WTC11 (cell line): ENCODE measurements at regions not wholly inside any gene's neighbourhood (a gene's known extent, or its start where the extent isn't known, plus 50 kb on each side); places are given as distances from the start of the nearest gene placed in this dataset.

Experiments used
- ATAC-seq: fragments of 200-7000 bp; cut with Tn5 transposase; 2 replicates; pipeline ENCODE4 v1.10.0; 2021; ENCODE audit warnings: mild to moderate bottlenecking, moderate library complexity
- CTCF ChIA-PET: fragments of 300-600 bp; sonication (Branson Sonifier 250); formaldehyde crosslinking; loops from one replicate; lab custom pipeline; 2021; ENCODE audit warnings: antibody characterized with exemption; lab: Charles Lee
- POLR2A ChIA-PET: fragments of 350-600 bp; sonication (Branson Sonifier 250); formaldehyde crosslinking; loops from one replicate; lab custom pipeline; 2021; ENCODE audit warnings: antibody characterized with exemption; lab: Charles Lee
- DNase-seq: peaks from one replicate; pipeline ENCODE4 v3.0.0; 2021; ENCODE audit warnings: low spot score
- H3K27ac Mint-ChIP-seq: 2 replicates; pipeline ENCODE4 v1.8.0; 2021; ENCODE audit warnings: mixed read lengths
- H3K27me3 Mint-ChIP-seq: 2 replicates; pipeline ENCODE4 v1.8.0; 2021; ENCODE audit warnings: low read depth, mild to moderate bottlenecking, moderate library complexity, mixed read lengths
- H3K36me3 Mint-ChIP-seq: 2 replicates; pipeline ENCODE4 v1.8.0; 2021; ENCODE audit warnings: mixed read lengths
- H3K4me1 Mint-ChIP-seq: 2 replicates; pipeline ENCODE4 v1.8.0; 2022; ENCODE audit warnings: mixed read lengths
- H3K4me3 Mint-ChIP-seq: 2 replicates; pipeline ENCODE4 v1.8.0; 2021; ENCODE audit warnings: mild to moderate bottlenecking, moderate library complexity, mixed read lengths
- H3K9me3 Mint-ChIP-seq: 2 replicates; pipeline ENCODE4 v1.8.0; 2021; ENCODE audit warnings: mixed read lengths
- AFF4 ChIP-seq: sonication (generic); formaldehyde crosslinking; IDR thresholded peaks from 2 replicates; pipeline ENCODE4 v1.8.1; 2023; ENCODE audit warnings: mild to moderate bottlenecking, missing genetic modification reagents, borderline replicate concordance
- CREB1 ChIP-seq: sonication (generic); formaldehyde crosslinking; IDR thresholded peaks from 2 replicates; pipeline ENCODE4 v1.8.0; 2023; ENCODE audit warnings: mild to moderate bottlenecking, missing genetic modification reagents
- CREM ChIP-seq: sonication (generic); formaldehyde crosslinking; IDR thresholded peaks from 2 replicates; pipeline ENCODE4 v1.8.1; 2022; ENCODE audit warnings: mild to moderate bottlenecking, missing genetic modification reagents, moderate library complexity
- ERG ChIP-seq: fragments of 250-450 bp; sonication (Bioruptor Pico); IDR thresholded peaks from 2 replicates; pipeline ENCODE4 v1.8.0; 2021; ENCODE audit warnings: mild to moderate bottlenecking
- ETV6 ChIP-seq: sonication (generic); formaldehyde crosslinking; IDR thresholded peaks from 2 replicates; pipeline ENCODE4 v1.8.1; 2022; ENCODE audit warnings: mild to moderate bottlenecking, missing genetic modification reagents
- GABPB1 ChIP-seq: sonication (generic); formaldehyde crosslinking; IDR thresholded peaks from 2 replicates; pipeline ENCODE4 v1.8.1; 2023; ENCODE audit warnings: mild to moderate bottlenecking, missing genetic modification reagents
- JAZF1 ChIP-seq: fragments of 250-450 bp; sonication (Bioruptor Pico); IDR thresholded peaks from 2 replicates; pipeline ENCODE4 v1.9.0; 2021; ENCODE audit warnings: moderate library complexity, mild to moderate bottlenecking, inconsistent platforms
- NFYB ChIP-seq: sonication (generic); formaldehyde crosslinking; conservative IDR thresholded peaks from 2 replicates; pipeline ENCODE4 v1.8.0; 2022; ENCODE audit warnings: low read depth, missing genetic modification reagents
- NR3C1 ChIP-seq: sonication (generic); formaldehyde crosslinking; conservative IDR thresholded peaks from 2 replicates; pipeline ENCODE4 v1.8.1; 2023; ENCODE audit warnings: low read depth, mild to moderate bottlenecking, missing genetic modification reagents
- PREB ChIP-seq: sonication (generic); formaldehyde crosslinking; IDR thresholded peaks from 2 replicates; pipeline ENCODE4 v1.8.1; 2022; ENCODE audit warnings: mild to moderate bottlenecking, missing genetic modification reagents, moderate library complexity, borderline replicate concordance
- SOX15 ChIP-seq: fragments of 250-450 bp; sonication (Bioruptor Pico); IDR thresholded peaks from 2 replicates; pipeline ENCODE4 v1.9.0; 2021; ENCODE audit warnings: mild to moderate bottlenecking
- STAT6 ChIP-seq: sonication (generic); formaldehyde crosslinking; conservative IDR thresholded peaks from 2 replicates; pipeline ENCODE4 v1.8.1; 2023; ENCODE audit warnings: mild to moderate bottlenecking, low read depth, missing genetic modification reagents, moderate library complexity
- TEAD1 ChIP-seq: sonication (generic); formaldehyde crosslinking; IDR thresholded peaks from 2 replicates; pipeline ENCODE4 v1.8.0; 2022; ENCODE audit warnings: mild to moderate bottlenecking, missing genetic modification reagents
- ZNF121 ChIP-seq: sonication (generic); formaldehyde crosslinking; IDR thresholded peaks from 2 replicates; pipeline ENCODE4 v1.8.0; 2023; ENCODE audit warnings: missing genetic modification reagents
- ZNF219 ChIP-seq: sonication (generic); formaldehyde crosslinking; IDR thresholded peaks from 2 replicates; pipeline ENCODE4 v1.8.0; 2023; ENCODE audit warnings: missing genetic modification reagents, mild to moderate bottlenecking, borderline replicate concordance
- ZNF232 ChIP-seq: sonication (generic); formaldehyde crosslinking; IDR thresholded peaks from 2 replicates; pipeline ENCODE4 v1.8.0; 2022; ENCODE audit warnings: mild to moderate bottlenecking, missing genetic modification reagents

- no peak for TF ChIP-seq AFF4 (CRISPR knock-in tag)
- TF ChIP-seq CREM (CRISPR knock-in tag): no peak
- no peak for TF ChIP-seq CREB1 (CRISPR knock-in tag)
- TF ChIP-seq JAZF1: no peak
Measured at GRCh38 chr2:64223055-64223454, 78.8 kb upstream of the PELI1 start (continued).

GRCh38 chr2:64225491-64225890 is 81.3 kb upstream of the PELI1 start:
- no peak for DNase-seq
- no peak for ATAC-seq
- ChIA-PET CTCF (interaction anchor here (0.7 kb wide), 1 partner anchor 9 kb away, joined by 3 read pairs; no protein-coding TSS in a partner anchor), POLR2A (no interaction called here)
- no peaks in the 10 kb centered on the region; the same call in 1 of the 2 replicates for H3K27me3 Mint-ChIP-seq
- no peaks in the 10 kb centered on the region for H3K36me3 Mint-ChIP-seq
- H3K4me1 Mint-ChIP-seq: peaks cover 67% of the 10 kb centered on the region
- H3K4me3 Mint-ChIP-seq: no peak overlapping the region
- TF ChIP-seq SOX15 (CRISPR knock-in tag): no peak
- no peak for TF ChIP-seq ZNF121 (CRISPR knock-in tag)
- TF ChIP-seq STAT6: no peak
- no peak for TF ChIP-seq GABPB1 (CRISPR knock-in tag)
- TF ChIP-seq TEAD1: no peak
- TF ChIP-seq ZNF219: no peak
- no peak for TF ChIP-seq AFF4 (CRISPR knock-in tag)
- H3K27ac Mint-ChIP-seq: no peak overlapping the region
- H3K9me3 Mint-ChIP-seq: no peaks in the 10 kb centered on the region

GRCh38 chr2:64226611-64227010 is 82.4 kb upstream of the PELI1 start:
- DNase-seq (no peak), ATAC-seq (no peak)
- TF ChIP-seq PREB (CRISPR knock-in tag): no peak
- TF ChIP-seq NFYB (CRISPR knock-in tag): no peak
- no peak for TF ChIP-seq ETV6 (CRISPR knock-in tag)
- TF ChIP-seq ERG (CRISPR knock-in tag): no peak
- no peak for TF ChIP-seq NR3C1 (CRISPR knock-in tag)
- no peak for TF ChIP-seq CREM (CRISPR knock-in tag)
- TF ChIP-seq ZNF232 (CRISPR knock-in tag): no peak
- Mint-ChIP-seq H3K27ac (no peak overlapping the region), H3K36me3 (peaks cover 3% of the 10 kb centered on the region), H3K9me3 (no peaks in the 10 kb centered on the region), H3K27me3 (no peaks in the 10 kb centered on the region; the same call in 1 of the 2 replicates), H3K4me3 (no peak overlapping the region), H3K4me1 (peaks cover 64% of the 10 kb centered on the region)
- POLR2A ChIA-PET: no interaction called here
- CTCF ChIA-PET: no interaction called here
